Stimulated activated naive B cell treated with anti-CD40 and anti-IgM and Interleukin-4, amounts not matched to agents 10 μg/mL and 1 μg/mL and 100 μg/mL, for 72 hours (primary cell): ENCODE measurements at regions not wholly inside any gene's neighbourhood (a gene's known extent, or its start where the extent isn't known, plus 50 kb on each side); places are given as distances from the start of the nearest gene placed in this dataset.

Experiments used
- ATAC-seq, 2 donors: fragments of 150-1000 bp; cut with Tn5 transposase; replicated peaks; 2 replicates each; pipeline ENCODE4 v1.10.0; 2021; ENCODE audit warnings: moderate library complexity in 1 of 2
- DNase-seq: peaks from one replicate; pipeline ENCODE4 v3.0.0; 2021
- H3K27ac Mint-ChIP-seq: one replicate; pipeline ENCODE4 v1.8.0; 2022; ENCODE audit warnings: mild to moderate bottlenecking, mixed read lengths
- H3K27me3 Mint-ChIP-seq, 2 donors: one replicate each; pipeline ENCODE4 v1.8.0; 2022; ENCODE audit warnings: mixed read lengths in 2 of 2
- H3K36me3 Mint-ChIP-seq, 2 donors: one replicate each; pipeline ENCODE4 v1.8.0; 2022; ENCODE audit warnings: mixed read lengths in 2 of 2, mild to moderate bottlenecking in 1 of 2
- H3K4me1 Mint-ChIP-seq, 2 donors: one replicate each; pipeline ENCODE4 v1.8.0; 2022; ENCODE audit warnings: mixed read lengths in 2 of 2, mild to moderate bottlenecking in 1 of 2
- H3K4me3 Mint-ChIP-seq, 2 donors: one replicate each; pipeline ENCODE4 v1.8.0; 2022; ENCODE audit warnings: mild to moderate bottlenecking in 2 of 2, mixed read lengths in 2 of 2, moderate library complexity in 1 of 2
- H3K9me3 Mint-ChIP-seq, 2 donors: one replicate each; pipeline ENCODE4 v1.8.0; 2022; ENCODE audit warnings: mixed read lengths in 2 of 2, mild to moderate bottlenecking in 1 of 2

GRCh38 chr6:103937389-103937788 is 922.3 kb downstream of the HACE1 start:
- H3K27ac Mint-ChIP-seq: no peak overlapping the region
- ATAC-seq (no peak), DNase-seq (no peak)
- no peaks in the 10 kb centered on the region for H3K4me1 Mint-ChIP-seq
- no peaks in the 10 kb centered on the region for H3K9me3 Mint-ChIP-seq
- H3K27me3 Mint-ChIP-seq: no peaks in the 10 kb centered on the region
- no peaks in the 10 kb centered on the region for H3K36me3 Mint-ChIP-seq
- no peak overlapping the region for H3K4me3 Mint-ChIP-seq

GRCh38 chr6:103925317-103925716 is 934.4 kb downstream of the HACE1 start:
- H3K4me3 Mint-ChIP-seq: no peak overlapping the region
- DNase-seq (no peak), ATAC-seq (no peak)
- H3K9me3 Mint-ChIP-seq: peaks cover 4 to 5% of the 10 kb centered on the region in 2 donors
- no peak overlapping the region for H3K27ac Mint-ChIP-seq
- no peaks in the 10 kb centered on the region for H3K36me3 Mint-ChIP-seq
- H3K27me3 Mint-ChIP-seq: no peaks in the 10 kb centered on the region
- no peaks in the 10 kb centered on the region for H3K4me1 Mint-ChIP-seq

GRCh38 chr6:103910018-103910417 is 949.7 kb downstream of the HACE1 start:
- Mint-ChIP-seq H3K4me1 (no peaks in the 10 kb centered on the region), H3K9me3 (peaks cover 11 to 17% of the 10 kb centered on the region in 2 donors), H3K36me3 (no peaks in the 10 kb centered on the region), H3K27ac (no peak overlapping the region), H3K27me3 (no peaks in the 10 kb centered on the region), H3K4me3 (no peak overlapping the region)
- no peak for ATAC-seq
- DNase-seq: no peak

- H3K4me1 Mint-ChIP-seq: no peaks in the 10 kb centered on the region
- no peak overlapping the region for H3K27ac Mint-ChIP-seq
- ATAC-seq (no peak), DNase-seq (no peak)
- no peaks in the 10 kb centered on the region for H3K27me3 Mint-ChIP-seq
- H3K4me3 Mint-ChIP-seq: no peak overlapping the region
- no peaks in the 10 kb centered on the region for H3K36me3 Mint-ChIP-seq
- peaks cover 15 to 20% of the 10 kb centered on the region in 2 donors for H3K9me3 Mint-ChIP-seq
These were observed 950.8 kb downstream of the HACE1 start for GRCh38 chr6:103908898-103909297.

- DNase-seq (no peak), ATAC-seq (no peak)
- Mint-ChIP-seq H3K9me3 (peaks cover 0 to 11% of the 10 kb centered on the region in 2 donors), H3K36me3 (no peaks in the 10 kb centered on the region), H3K4me3 (no peak overlapping the region), H3K27ac (no peak overlapping the region), H3K4me1 (no peaks in the 10 kb centered on the region), H3K27me3 (no peaks in the 10 kb centered on the region)
These were observed 964.6 kb downstream of the HACE1 start for GRCh38 chr6:103895136-103895535.

GRCh38 chr6:103893141-103893581 is 966.6 kb downstream of the HACE1 start:
- Mint-ChIP-seq H3K9me3 (peaks cover 0 to 11% of the 10 kb centered on the region in 2 donors), H3K4me1 (no peaks in the 10 kb centered on the region), H3K36me3 (no peaks in the 10 kb centered on the region), H3K27me3 (no peaks in the 10 kb centered on the region), H3K27ac (no peak overlapping the region), H3K4me3 (no peak overlapping the region)
- ATAC-seq (no peak), DNase-seq (no peak)

- DNase-seq (no peak), ATAC-seq (no peak)
- Mint-ChIP-seq H3K27me3 (no peaks in the 10 kb centered on the region), H3K4me3 (no peak overlapping the region), H3K4me1 (no peaks in the 10 kb centered on the region), H3K36me3 (no peaks in the 10 kb centered on the region), H3K9me3 (peaks cover 0 to 5% of the 10 kb centered on the region in 2 donors), H3K27ac (no peak overlapping the region)
These were observed 972.8 kb downstream of the HACE1 start for GRCh38 chr6:103886951-103887350.

GRCh38 chr6:103885446-103885845 is 974.3 kb downstream of the HACE1 start:
- Mint-ChIP-seq H3K27me3 (no peaks in the 10 kb centered on the region), H3K9me3 (no peaks in the 10 kb centered on the region), H3K4me1 (no peaks in the 10 kb centered on the region), H3K36me3 (no peaks in the 10 kb centered on the region), H3K4me3 (no peak overlapping the region), H3K27ac (no peak overlapping the region)
- ATAC-seq (no peak), DNase-seq (no peak)

GRCh38 chr6:103879800-103880199 is 979.9 kb downstream of the HACE1 start:
- H3K4me3 Mint-ChIP-seq: no peak overlapping the region

GRCh38 chr6:103875221-103875620 is 984.5 kb downstream of the HACE1 start:
- no peaks in the 10 kb centered on the region for H3K4me1 Mint-ChIP-seq
- peaks cover 5 to 7% of the 10 kb centered on the region in 2 donors for H3K9me3 Mint-ChIP-seq
- H3K27me3 Mint-ChIP-seq: no peaks in the 10 kb centered on the region
- no peak overlapping the region for H3K27ac Mint-ChIP-seq
- no peaks in the 10 kb centered on the region for H3K36me3 Mint-ChIP-seq
- DNase-seq: no peak
- no peak overlapping the region for H3K4me3 Mint-ChIP-seq
- ATAC-seq: no peak

More at GRCh38 chr6:103879800-103880199, 979.9 kb downstream of the HACE1 start:
- no peak for DNase-seq
- Mint-ChIP-seq H3K4me1 (no peaks in the 10 kb centered on the region), H3K36me3 (no peaks in the 10 kb centered on the region), H3K27me3 (no peaks in the 10 kb centered on the region), H3K27ac (no peak overlapping the region), H3K9me3 (peaks cover 5 to 7% of the 10 kb centered on the region in 2 donors)
- no peak for ATAC-seq

GRCh38 chr6:103874575-103874974 is 985.1 kb downstream of the HACE1 start:
- no peak overlapping the region for H3K4me3 Mint-ChIP-seq
- no peaks in the 10 kb centered on the region for H3K27me3 Mint-ChIP-seq
- no peaks in the 10 kb centered on the region for H3K36me3 Mint-ChIP-seq
- no peak for ATAC-seq
- no peak for DNase-seq
- H3K27ac Mint-ChIP-seq: no peak overlapping the region
- H3K4me1 Mint-ChIP-seq: no peaks in the 10 kb centered on the region
- peaks cover 2 to 5% of the 10 kb centered on the region in 2 donors for H3K9me3 Mint-ChIP-seq

- Mint-ChIP-seq H3K36me3 (no peaks in the 10 kb centered on the region), H3K27me3 (no peaks in the 10 kb centered on the region), H3K4me3 (no peak overlapping the region), H3K4me1 (no peaks in the 10 kb centered on the region), H3K27ac (no peak overlapping the region), H3K9me3 (peaks cover under 1 to 5% of the 10 kb centered on the region in 2 donors)
- DNase-seq (no peak), ATAC-seq (no peak)
These were observed 987.0 kb downstream of the HACE1 start for GRCh38 chr6:103872678-103873077.

- Mint-ChIP-seq H3K27ac (no peak overlapping the region), H3K4me3 (no peak overlapping the region), H3K27me3 (no peaks in the 10 kb centered on the region), H3K36me3 (no peaks in the 10 kb centered on the region), H3K9me3 (peaks cover 2 to 5% of the 10 kb centered on the region in 2 donors), H3K4me1 (no peaks in the 10 kb centered on the region)
- no peak for DNase-seq
- ATAC-seq: no peak
These were observed 987.5 kb downstream of the HACE1 start for GRCh38 chr6:103872233-103872632.

GRCh38 chr6:103870970-103871369 is 988.7 kb downstream of the HACE1 start:
- Mint-ChIP-seq H3K9me3 (peaks cover 2 to 5% of the 10 kb centered on the region in 2 donors), H3K27ac (no peak overlapping the region), H3K4me1 (no peaks in the 10 kb centered on the region), H3K27me3 (no peaks in the 10 kb centered on the region), H3K4me3 (no peak overlapping the region), H3K36me3 (no peaks in the 10 kb centered on the region)
- no peak for DNase-seq
- no peak for ATAC-seq

GRCh38 chr6:103862297-103862696 is 997.4 kb downstream of the HACE1 start:
- ATAC-seq: no peak
- Mint-ChIP-seq H3K36me3 (no peaks in the 10 kb centered on the region), H3K9me3 (no peaks in the 10 kb centered on the region), H3K4me3 (no peak overlapping the region), H3K4me1 (no peaks in the 10 kb centered on the region), H3K27me3 (no peaks in the 10 kb centered on the region), H3K27ac (no peak overlapping the region)
- DNase-seq: no peak

GRCh38 chr6:103858003-103858402 is 1001.7 kb downstream of the HACE1 start:
- no peaks in the 10 kb centered on the region for H3K4me1 Mint-ChIP-seq

More at GRCh38 chr6:103858003-103858402, 1001.7 kb downstream of the HACE1 start:
- Mint-ChIP-seq H3K9me3 (no peaks in the 10 kb centered on the region), H3K4me3 (no peak overlapping the region), H3K27me3 (no peaks in the 10 kb centered on the region), H3K27ac (no peak overlapping the region), H3K36me3 (no peaks in the 10 kb centered on the region)
- no peak for DNase-seq
- ATAC-seq: no peak
